WTC11 (cell line): ENCODE measurements at regions not wholly inside any gene's neighbourhood (a gene's known extent, or its start where the extent isn't known, plus 50 kb on each side); places are given as distances from the start of the nearest gene placed in this dataset.

Experiments used
- ATAC-seq: fragments of 200-7000 bp; cut with Tn5 transposase; 2 replicates; pipeline ENCODE4 v1.10.0; 2021; ENCODE audit warnings: mild to moderate bottlenecking, moderate library complexity
- CTCF ChIA-PET: fragments of 300-600 bp; sonication (Branson Sonifier 250); formaldehyde crosslinking; loops from one replicate; lab custom pipeline; 2021; ENCODE audit warnings: antibody characterized with exemption; lab: Charles Lee
- POLR2A ChIA-PET: fragments of 350-600 bp; sonication (Branson Sonifier 250); formaldehyde crosslinking; loops from one replicate; lab custom pipeline; 2021; ENCODE audit warnings: antibody characterized with exemption; lab: Charles Lee
- DNase-seq: peaks from one replicate; pipeline ENCODE4 v3.0.0; 2021; ENCODE audit warnings: low spot score
- H3K27ac Mint-ChIP-seq: 2 replicates; pipeline ENCODE4 v1.8.0; 2021; ENCODE audit warnings: mixed read lengths
- H3K27me3 Mint-ChIP-seq: 2 replicates; pipeline ENCODE4 v1.8.0; 2021; ENCODE audit warnings: low read depth, mild to moderate bottlenecking, moderate library complexity, mixed read lengths
- H3K36me3 Mint-ChIP-seq: 2 replicates; pipeline ENCODE4 v1.8.0; 2021; ENCODE audit warnings: mixed read lengths
- H3K4me1 Mint-ChIP-seq: 2 replicates; pipeline ENCODE4 v1.8.0; 2022; ENCODE audit warnings: mixed read lengths
- H3K4me3 Mint-ChIP-seq: 2 replicates; pipeline ENCODE4 v1.8.0; 2021; ENCODE audit warnings: mild to moderate bottlenecking, moderate library complexity, mixed read lengths
- H3K9me3 Mint-ChIP-seq: 2 replicates; pipeline ENCODE4 v1.8.0; 2021; ENCODE audit warnings: mixed read lengths
- ATF1 ChIP-seq: sonication (generic); formaldehyde crosslinking; IDR thresholded peaks from 2 replicates; pipeline ENCODE4 v1.8.1; 2023; ENCODE audit warnings: mild to moderate bottlenecking, moderate library complexity, missing genetic modification reagents
- CBFB ChIP-seq: sonication (generic); formaldehyde crosslinking; IDR thresholded peaks from 2 replicates; pipeline ENCODE4 v1.8.1; 2022; ENCODE audit warnings: mild to moderate bottlenecking, low read depth, missing genetic modification reagents
- GRHL2 ChIP-seq: fragments of 250-450 bp; sonication (Bioruptor Pico); IDR thresholded peaks from 2 replicates; pipeline ENCODE4 v1.8.0; 2022; ENCODE audit warnings: mild to moderate bottlenecking, moderate library complexity; ENCODE audit not compliant: insufficient replicate concordance, severe bottlenecking
- NFYB ChIP-seq: sonication (generic); formaldehyde crosslinking; conservative IDR thresholded peaks from 2 replicates; pipeline ENCODE4 v1.8.0; 2022; ENCODE audit warnings: low read depth, missing genetic modification reagents
- NR3C1 ChIP-seq: sonication (generic); formaldehyde crosslinking; conservative IDR thresholded peaks from 2 replicates; pipeline ENCODE4 v1.8.1; 2023; ENCODE audit warnings: low read depth, mild to moderate bottlenecking, missing genetic modification reagents
- RELA ChIP-seq: sonication (generic); formaldehyde crosslinking; IDR thresholded peaks from 2 replicates; pipeline ENCODE4 v1.8.1; 2022; ENCODE audit warnings: missing genetic modification reagents, mild to moderate bottlenecking, borderline replicate concordance
- RORB ChIP-seq: fragments of 250-450 bp; sonication (Bioruptor Pico); IDR thresholded peaks from 2 replicates; pipeline ENCODE4 v1.9.0; 2021; ENCODE audit warnings: mild to moderate bottlenecking
- ZNF317 ChIP-seq: sonication (generic); formaldehyde crosslinking; IDR thresholded peaks from 2 replicates; pipeline ENCODE4 v1.8.1; 2023; ENCODE audit warnings: low read depth, mild to moderate bottlenecking, moderate library complexity, missing genetic modification reagents, borderline replicate concordance
- ZNF671 ChIP-seq: fragments of 250-450 bp; sonication (Bioruptor Pico); IDR thresholded peaks from 2 replicates; pipeline ENCODE4 v1.8.0; 2021; ENCODE audit warnings: mild to moderate bottlenecking
- TF ChIP-seq, protein P1 (sequence below): sonication (generic); formaldehyde crosslinking; IDR thresholded peaks from 2 replicates; pipeline ENCODE4 v1.8.0; 2022; ENCODE audit warnings: mild to moderate bottlenecking, missing genetic modification reagents
- TF ChIP-seq, protein P2 (sequence below): fragments of 250-450 bp; sonication (Bioruptor Pico); IDR thresholded peaks from 2 replicates; pipeline ENCODE4 v1.9.0; 2021; ENCODE audit warnings: mild to moderate bottlenecking
- TF ChIP-seq, protein P3 (sequence below): sonication (generic); formaldehyde crosslinking; IDR thresholded peaks from 2 replicates; pipeline ENCODE4 v1.8.1; 2023; ENCODE audit warnings: mild to moderate bottlenecking, moderate library complexity, missing genetic modification reagents
- TF ChIP-seq, protein P4 (sequence below): fragments of 250-450 bp; sonication (Bioruptor Pico); IDR thresholded peaks from 2 replicates; pipeline ENCODE4 v1.8.0; 2021; ENCODE audit warnings: mild to moderate bottlenecking
- TF ChIP-seq, protein P5 (sequence below): sonication (generic); formaldehyde crosslinking; IDR thresholded peaks from 2 replicates; pipeline ENCODE4 v1.8.0; 2022; ENCODE audit warnings: mild to moderate bottlenecking, missing genetic modification reagents
- TF ChIP-seq, protein P6 (sequence below): sonication (generic); formaldehyde crosslinking; IDR thresholded peaks from 2 replicates; pipeline ENCODE4 v1.8.1; 2022; ENCODE audit warnings: low read depth, missing genetic modification reagents, borderline replicate concordance

DNA sequence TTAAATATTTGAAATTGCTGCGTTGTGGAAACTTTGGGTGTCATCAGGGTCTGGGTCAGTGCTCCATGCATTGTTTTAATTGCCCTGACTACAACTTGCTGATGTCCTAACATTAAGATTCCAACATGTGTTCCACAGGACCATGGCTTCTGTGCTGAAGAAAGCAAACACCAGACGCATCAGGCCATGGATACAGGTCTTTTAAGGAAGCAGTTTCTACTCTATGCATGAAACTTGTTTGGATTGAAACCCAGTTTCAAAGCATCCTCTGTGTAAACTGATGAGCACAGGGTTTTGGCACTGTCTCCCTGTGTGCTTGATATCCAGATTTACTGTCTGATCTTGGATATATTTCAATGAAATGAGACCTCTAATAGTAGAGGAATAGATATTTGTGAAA lies 328.4 kb upstream of the SLC10A2 start:
- DNase-seq (no peak), ATAC-seq (no peak)
- Mint-ChIP-seq H3K9me3 (peaks cover 18% of the 10 kb centered on the region), H3K4me3 (no peak overlapping the region), H3K36me3 (peaks cover 15% of the 10 kb centered on the region), H3K4me1 (peaks cover 7% of the 10 kb centered on the region), H3K27me3 (no peaks in the 10 kb centered on the region), H3K27ac (no peak overlapping the region)
- no peak for TF ChIP-seq ATF1
- TF ChIP-seq, protein P1, sequence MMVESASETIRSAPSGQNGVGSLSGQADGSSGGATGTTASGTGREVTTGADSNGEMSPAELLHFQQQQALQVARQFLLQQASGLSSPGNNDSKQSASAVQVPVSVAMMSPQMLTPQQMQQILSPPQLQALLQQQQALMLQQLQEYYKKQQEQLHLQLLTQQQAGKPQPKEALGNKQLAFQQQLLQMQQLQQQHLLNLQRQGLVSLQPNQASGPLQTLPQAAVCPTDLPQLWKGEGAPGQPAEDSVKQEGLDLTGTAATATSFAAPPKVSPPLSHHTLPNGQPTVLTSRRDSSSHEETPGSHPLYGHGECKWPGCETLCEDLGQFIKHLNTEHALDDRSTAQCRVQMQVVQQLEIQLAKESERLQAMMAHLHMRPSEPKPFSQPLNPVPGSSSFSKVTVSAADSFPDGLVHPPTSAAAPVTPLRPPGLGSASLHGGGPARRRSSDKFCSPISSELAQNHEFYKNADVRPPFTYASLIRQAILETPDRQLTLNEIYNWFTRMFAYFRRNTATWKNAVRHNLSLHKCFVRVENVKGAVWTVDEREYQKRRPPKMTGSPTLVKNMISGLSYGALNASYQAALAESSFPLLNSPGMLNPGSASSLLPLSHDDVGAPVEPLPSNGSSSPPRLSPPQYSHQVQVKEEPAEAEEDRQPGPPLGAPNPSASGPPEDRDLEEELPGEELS (CRISPR knock-in tag), result no peak
- TF ChIP-seq, protein P2, sequence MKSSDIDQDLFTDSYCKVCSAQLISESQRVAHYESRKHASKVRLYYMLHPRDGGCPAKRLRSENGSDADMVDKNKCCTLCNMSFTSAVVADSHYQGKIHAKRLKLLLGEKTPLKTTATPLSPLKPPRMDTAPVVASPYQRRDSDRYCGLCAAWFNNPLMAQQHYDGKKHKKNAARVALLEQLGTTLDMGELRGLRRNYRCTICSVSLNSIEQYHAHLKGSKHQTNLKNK, result no peak
- ChIA-PET CTCF (no interaction called here), POLR2A (no interaction called here)

DNA sequence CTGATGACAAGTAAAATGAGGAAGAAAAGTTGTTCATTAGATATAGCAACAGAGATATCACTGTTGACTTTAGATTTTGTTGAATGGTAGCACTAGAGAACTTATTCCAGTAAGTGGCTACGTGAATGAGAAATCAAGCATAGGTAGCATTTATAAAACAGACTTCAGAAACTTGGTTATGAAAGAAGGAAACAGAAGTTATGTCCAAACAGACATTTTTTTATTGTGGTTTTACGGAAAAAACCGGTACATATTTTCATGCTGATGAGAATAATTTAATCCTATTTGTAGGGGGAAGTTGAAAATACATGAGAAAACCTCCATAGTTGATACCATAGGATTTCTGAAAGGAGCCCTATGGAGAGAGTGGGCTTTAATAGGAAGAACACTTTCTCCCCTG lies 325.7 kb upstream of the SLC10A2 start:
- H3K4me1 Mint-ChIP-seq, result peaks cover 3% of the 10 kb centered on the region

DNA sequence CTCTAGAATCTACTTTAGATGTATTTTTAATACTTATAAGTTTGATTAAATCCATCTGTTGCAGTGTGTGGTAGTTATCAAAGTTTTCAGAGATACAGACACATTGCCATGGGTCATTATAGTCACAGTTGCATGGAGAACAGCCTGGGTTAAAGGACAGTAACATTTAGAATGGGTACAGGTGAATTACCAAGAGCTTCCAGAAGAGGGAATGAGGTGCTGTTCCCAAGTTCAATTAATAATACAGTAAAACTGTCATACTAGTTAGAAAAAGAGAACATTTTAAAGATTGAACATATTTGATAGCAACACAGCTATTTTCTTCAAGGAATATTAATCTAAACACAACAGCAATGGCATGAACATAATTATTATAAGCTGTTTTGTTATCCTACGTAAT lies 322.6 kb upstream of the SLC10A2 start:
- Mint-ChIP-seq H3K4me3 (no peak overlapping the region), H3K27ac (no peak overlapping the region), H3K4me1 (0 out of 2 replicates have a peak, but pooled peaks cover 3% of the 10 kb centered on the region), H3K9me3 (peaks cover 6% of the 10 kb centered on the region), H3K36me3 (no peaks in the 10 kb centered on the region), H3K27me3 (no peaks in the 10 kb centered on the region)
- TF ChIP-seq, protein P3, sequence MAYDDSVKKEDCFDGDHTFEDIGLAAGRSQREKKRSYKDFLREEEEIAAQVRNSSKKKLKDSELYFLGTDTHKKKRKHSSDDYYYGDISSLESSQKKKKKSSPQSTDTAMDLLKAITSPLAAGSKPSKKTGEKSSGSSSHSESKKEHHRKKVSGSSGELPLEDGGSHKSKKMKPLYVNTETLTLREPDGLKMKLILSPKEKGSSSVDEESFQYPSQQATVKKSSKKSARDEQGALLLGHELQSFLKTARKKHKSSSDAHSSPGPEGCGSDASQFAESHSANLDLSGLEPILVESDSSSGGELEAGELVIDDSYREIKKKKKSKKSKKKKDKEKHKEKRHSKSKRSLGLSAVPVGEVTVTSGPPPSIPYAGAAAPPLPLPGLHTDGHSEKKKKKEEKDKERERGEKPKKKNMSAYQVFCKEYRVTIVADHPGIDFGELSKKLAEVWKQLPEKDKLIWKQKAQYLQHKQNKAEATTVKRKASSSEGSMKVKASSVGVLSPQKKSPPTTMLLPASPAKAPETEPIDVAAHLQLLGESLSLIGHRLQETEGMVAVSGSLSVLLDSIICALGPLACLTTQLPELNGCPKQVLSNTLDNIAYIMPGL (CRISPR knock-in tag), result no peak
- TF ChIP-seq ZNF317 (CRISPR knock-in tag) (no peak), CBFB (CRISPR knock-in tag) (no peak), NR3C1 (no peak), RELA (CRISPR knock-in tag) (no peak)
- TF ChIP-seq, protein P4, sequence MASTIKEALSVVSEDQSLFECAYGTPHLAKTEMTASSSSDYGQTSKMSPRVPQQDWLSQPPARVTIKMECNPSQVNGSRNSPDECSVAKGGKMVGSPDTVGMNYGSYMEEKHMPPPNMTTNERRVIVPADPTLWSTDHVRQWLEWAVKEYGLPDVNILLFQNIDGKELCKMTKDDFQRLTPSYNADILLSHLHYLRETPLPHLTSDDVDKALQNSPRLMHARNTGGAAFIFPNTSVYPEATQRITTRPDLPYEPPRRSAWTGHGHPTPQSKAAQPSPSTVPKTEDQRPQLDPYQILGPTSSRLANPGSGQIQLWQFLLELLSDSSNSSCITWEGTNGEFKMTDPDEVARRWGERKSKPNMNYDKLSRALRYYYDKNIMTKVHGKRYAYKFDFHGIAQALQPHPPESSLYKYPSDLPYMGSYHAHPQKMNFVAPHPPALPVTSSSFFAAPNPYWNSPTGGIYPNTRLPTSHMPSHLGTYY (CRISPR knock-in tag), result no peak
- POLR2A ChIA-PET, result interaction anchor here (0.6 kb wide), 1 partner anchor 1287 kb away, joined by 3 read pairs; no protein-coding TSS in a partner anchor
- CTCF ChIA-PET, result interaction anchor here (1.5 kb wide), 1 partner anchor 518 kb away, joined by 3 read pairs; no protein-coding TSS in a partner anchor
- DNase-seq, result no peak
- peak; percentile 66 for ATAC-seq

More for the DNA sequence above, 325.7 kb upstream of the SLC10A2 start:
- DNase-seq (no peak), ATAC-seq (no peak)
- Mint-ChIP-seq H3K36me3 (no peaks in the 10 kb centered on the region), H3K27me3 (no peaks in the 10 kb centered on the region), H3K27ac (no peak overlapping the region), H3K4me3 (no peak overlapping the region), H3K9me3 (no peaks in the 10 kb centered on the region)
- ChIA-PET CTCF (no interaction called here), POLR2A (no interaction called here)
- TF ChIP-seq RORB (CRISPR knock-in tag) (no peak), ZNF671 (CRISPR knock-in tag) (no peak), NFYB (CRISPR knock-in tag) (no peak), GRHL2 (CRISPR knock-in tag) (no peak)
- TF ChIP-seq, protein P5, sequence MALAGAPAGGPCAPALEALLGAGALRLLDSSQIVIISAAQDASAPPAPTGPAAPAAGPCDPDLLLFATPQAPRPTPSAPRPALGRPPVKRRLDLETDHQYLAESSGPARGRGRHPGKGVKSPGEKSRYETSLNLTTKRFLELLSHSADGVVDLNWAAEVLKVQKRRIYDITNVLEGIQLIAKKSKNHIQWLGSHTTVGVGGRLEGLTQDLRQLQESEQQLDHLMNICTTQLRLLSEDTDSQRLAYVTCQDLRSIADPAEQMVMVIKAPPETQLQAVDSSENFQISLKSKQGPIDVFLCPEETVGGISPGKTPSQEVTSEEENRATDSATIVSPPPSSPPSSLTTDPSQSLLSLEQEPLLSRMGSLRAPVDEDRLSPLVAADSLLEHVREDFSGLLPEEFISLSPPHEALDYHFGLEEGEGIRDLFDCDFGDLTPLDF (CRISPR knock-in tag), result no peak
- TF ChIP-seq, protein P6, sequence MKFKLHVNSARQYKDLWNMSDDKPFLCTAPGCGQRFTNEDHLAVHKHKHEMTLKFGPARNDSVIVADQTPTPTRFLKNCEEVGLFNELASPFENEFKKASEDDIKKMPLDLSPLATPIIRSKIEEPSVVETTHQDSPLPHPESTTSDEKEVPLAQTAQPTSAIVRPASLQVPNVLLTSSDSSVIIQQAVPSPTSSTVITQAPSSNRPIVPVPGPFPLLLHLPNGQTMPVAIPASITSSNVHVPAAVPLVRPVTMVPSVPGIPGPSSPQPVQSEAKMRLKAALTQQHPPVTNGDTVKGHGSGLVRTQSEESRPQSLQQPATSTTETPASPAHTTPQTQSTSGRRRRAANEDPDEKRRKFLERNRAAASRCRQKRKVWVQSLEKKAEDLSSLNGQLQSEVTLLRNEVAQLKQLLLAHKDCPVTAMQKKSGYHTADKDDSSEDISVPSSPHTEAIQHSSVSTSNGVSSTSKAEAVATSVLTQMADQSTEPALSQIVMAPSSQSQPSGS, result no peak
